Colonic mucosa (tissue), 4 donors: ENCODE measurements at regions not wholly inside any gene's neighbourhood (a gene's known extent, or its start where the extent isn't known, plus 50 kb on each side); places are given as distances from the start of the nearest gene placed in this dataset.

Experiments
- DNase-seq: peaks from one replicate; pipeline ENCODE4 v3.0.0-alpha.2; 2020
- H3K27ac ChIP-seq: fragments of 200-600 bp; one replicate; pipeline ENCODE4 v1.8.0; 2021
- H3K27me3 ChIP-seq: fragments of 200-600 bp; one replicate; pipeline ENCODE4 v1.8.0; 2021
- H3K36me3 ChIP-seq: fragments of 200-600 bp; one replicate; pipeline ENCODE4 v1.8.0; 2021
- H3K4me1 ChIP-seq: fragments of 200-600 bp; one replicate; pipeline ENCODE4 v1.8.0; 2021; ENCODE audit warnings: mild to moderate bottlenecking
- H3K4me3 ChIP-seq: fragments of 200-600 bp; one replicate; pipeline ENCODE4 v1.8.0; 2021
- H3K9ac ChIP-seq, 2 donors: one replicate each; pipeline ENCODE4 v1.7.0; 2013; ENCODE audit warnings: control low read depth in 2 of 2, low read depth in 2 of 2, low read length in 2 of 2
- H3K9me3 ChIP-seq: fragments of 200-600 bp; one replicate; pipeline ENCODE4 v1.8.0; 2021
- CTCF ChIP-seq: fragments of 200-600 bp; IDR thresholded peaks from one replicate; pipeline ENCODE4 v1.8.0; 2022; ENCODE audit warnings: antibody characterized with exemption, mild to moderate bottlenecking
- intact Hi-C: fragments of 100-400 bp; cut with DNase I; formaldehyde crosslinking; loops from one replicate; pipeline ENCODE4 v1.14.1; 2022
- donor health status: healthy.
- donor health status: DM: no; HTN: no; CAD: no.
- donor health status: DM: no; HTN: no; CAD: no.

GRCh38 chr20:51089272-51089781 lies 66.4 kb upstream of the KCNG1 start:
- Histone ChIP-seq H3K27me3 (peaks cover 4% of the 10 kb centered on the region), H3K9me3 (no peaks in the 10 kb centered on the region), H3K4me3 (no peak overlapping the region), H3K9ac (no peak overlapping the region), H3K36me3 (no peaks in the 10 kb centered on the region), H3K27ac (no peak overlapping the region), H3K4me1 (no peaks in the 10 kb centered on the region)
- no peak for TF ChIP-seq CTCF
- DNase-seq, result no peak
- intact Hi-C loops, result no loop called here

- H3K9ac ChIP-seq, result no peak overlapping the region
Observed at GRCh38 chr20:51087266-51087665, 64.4 kb upstream of the KCNG1 start.

GRCh38 chr20:51085769-51086168 lies 62.9 kb upstream of the KCNG1 start:
- Histone ChIP-seq H3K9ac (no peak overlapping the region), H3K4me3 (no peak overlapping the region), H3K9me3 (no peaks in the 10 kb centered on the region), H3K36me3 (no peaks in the 10 kb centered on the region), H3K27me3 (peaks cover 4% of the 10 kb centered on the region), H3K4me1 (no peaks in the 10 kb centered on the region), H3K27ac (no peak overlapping the region)
- DNase-seq, result no peak
- no peak for TF ChIP-seq CTCF
- intact Hi-C loops, result no loop called here

More at GRCh38 chr20:51087266-51087665, 64.4 kb upstream of the KCNG1 start:
- H3K9me3 ChIP-seq, result no peaks in the 10 kb centered on the region
- intact Hi-C loops, result no loop called here
- no peak overlapping the region for H3K4me3 ChIP-seq
- TF ChIP-seq CTCF, result no peak
- H3K27ac ChIP-seq, result no peak overlapping the region
- H3K27me3 ChIP-seq, result peaks cover 4% of the 10 kb centered on the region
- no peaks in the 10 kb centered on the region for H3K36me3 ChIP-seq
- DNase-seq, result no peak
- no peaks in the 10 kb centered on the region for H3K4me1 ChIP-seq

- H3K27me3 ChIP-seq, result no peaks in the 10 kb centered on the region
- TF ChIP-seq CTCF, result no peak
- no peak overlapping the region for H3K4me3 ChIP-seq
- no peaks in the 10 kb centered on the region for H3K4me1 ChIP-seq
- H3K36me3 ChIP-seq, result no peaks in the 10 kb centered on the region
- DNase-seq, result no peak
- no peaks in the 10 kb centered on the region for H3K9me3 ChIP-seq
- intact Hi-C loops, result no loop called here
- H3K9ac ChIP-seq, result no peak overlapping the region
- no peak overlapping the region for H3K27ac ChIP-seq
Observed at GRCh38 chr20:51084593-51085377, 61.9 kb upstream of the KCNG1 start.

- Histone ChIP-seq H3K4me1 (no peaks in the 10 kb centered on the region), H3K9ac (no peak overlapping the region), H3K36me3 (no peaks in the 10 kb centered on the region), H3K9me3 (no peaks in the 10 kb centered on the region), H3K4me3 (no peak overlapping the region), H3K27me3 (no peaks in the 10 kb centered on the region), H3K27ac (no peak overlapping the region)
- intact Hi-C loops, result no loop called here
- DNase-seq, result no peak
- no peak for TF ChIP-seq CTCF
Observed at GRCh38 chr20:51083447-51083846, 60.5 kb upstream of the KCNG1 start.
